Brain microvascular endothelial cell (primary cell): ENCODE measurements at regions not wholly inside any gene's neighbourhood (a gene's known extent, or its start where the extent isn't known, plus 50 kb on each side); places are given as distances from the start of the nearest gene placed in this dataset.

Source experiments
- DNase-seq: peaks from one replicate; pipeline ENCODE4 v3.0.0-alpha.2; 2020
- H3K27ac ChIP-seq: fragments of 250-450 bp; sonication (Bioruptor Pico); 2 replicates; pipeline ENCODE4 v1.5.1; 2020; ENCODE audit warnings: mild to moderate bottlenecking, moderate library complexity
- H3K27me3 ChIP-seq: fragments of 250-450 bp; sonication (Bioruptor Pico); replicated peaks from 2 replicates; pipeline ENCODE4 v1.5.1; 2020; ENCODE audit warnings: mild to moderate bottlenecking
- H3K36me3 ChIP-seq: fragments of 250-450 bp; sonication (Bioruptor Pico); replicated peaks from 2 replicates; pipeline ENCODE4 v1.5.1; 2020; ENCODE audit warnings: mild to moderate bottlenecking
- H3K4me3 ChIP-seq: 2 replicates; pipeline ENCODE4 v1.5.1; 2011; ENCODE audit warnings: low read depth, mild to moderate bottlenecking, control low read depth, low read length, moderate library complexity
- CTCF ChIP-seq: IDR thresholded peaks from 2 replicates; pipeline ENCODE4 v1.5.1; 2011; ENCODE audit warnings: low read depth, mild to moderate bottlenecking, moderate library complexity, low read length, control low read depth, inconsistent platforms; ENCODE audit errors: missing control alignments
- in situ Hi-C: cut with HindIII; loops from 2 replicates; pipeline ENCODE4 v1.10.0; 2017; ENCODE audit warnings: low sequenced_read_pairs, low pct_ligation_motif_present

GRCh38 chr5:165349735-165350134, 1844.3 kb downstream of the MAT2B start:
- Histone ChIP-seq H3K4me3 (no peak overlapping the region), H3K36me3 (no peaks in the 10 kb centered on the region), H3K27me3 (no peaks in the 10 kb centered on the region), H3K27ac (no peak overlapping the region)
- no peak for DNase-seq
- no peak for TF ChIP-seq CTCF
- in situ Hi-C loops, result no loop called here

GRCh38 chr5:165351342-165351741, 1845.9 kb downstream of the MAT2B start:
- DNase-seq, result no peak
- no peaks in the 10 kb centered on the region for H3K36me3 ChIP-seq
- H3K27me3 ChIP-seq, result no peaks in the 10 kb centered on the region
- H3K27ac ChIP-seq, result no peak overlapping the region
- in situ Hi-C loops, result no loop called here
- no peak overlapping the region for H3K4me3 ChIP-seq
- no peak for TF ChIP-seq CTCF

- TF ChIP-seq CTCF, result no peak
- Histone ChIP-seq H3K27ac (no peak overlapping the region), H3K27me3 (no peaks in the 10 kb centered on the region), H3K36me3 (no peaks in the 10 kb centered on the region), H3K4me3 (no peak overlapping the region)
- in situ Hi-C loops, result no loop called here
- DNase-seq, result no peak
These were observed 1854.9 kb downstream of the MAT2B start for GRCh38 chr5:165360366-165360765.

GRCh38 chr5:165360784-165361542, 1855.5 kb downstream of the MAT2B start:
- Histone ChIP-seq H3K36me3 (no peaks in the 10 kb centered on the region), H3K4me3 (no peak overlapping the region), H3K27me3 (no peaks in the 10 kb centered on the region), H3K27ac (no peak overlapping the region)
- in situ Hi-C loops, result no loop called here
- no peak for DNase-seq
- no peak for TF ChIP-seq CTCF

- TF ChIP-seq CTCF, result no peak
- Histone ChIP-seq H3K27me3 (no peaks in the 10 kb centered on the region), H3K27ac (no peak overlapping the region), H3K4me3 (no peak overlapping the region), H3K36me3 (no peaks in the 10 kb centered on the region)
- no peak for DNase-seq
- in situ Hi-C loops, result no loop called here
These were observed 1864.8 kb downstream of the MAT2B start for GRCh38 chr5:165370233-165370632.

- in situ Hi-C loops, result no loop called here
- no peaks in the 10 kb centered on the region for H3K36me3 ChIP-seq
- no peak overlapping the region for H3K27ac ChIP-seq
- no peak overlapping the region for H3K4me3 ChIP-seq
- no peak for TF ChIP-seq CTCF
- DNase-seq, result no peak
- H3K27me3 ChIP-seq, result no peaks in the 10 kb centered on the region
These were observed 1865.4 kb downstream of the MAT2B start for GRCh38 chr5:165370794-165371193.
